Astrocyte of the spinal cord (primary cell): ENCODE measurements at regions not wholly inside any gene's neighbourhood (a gene's known extent, or its start where the extent isn't known, plus 50 kb on each side); places are given as distances from the start of the nearest gene placed in this dataset.

Source experiments
- DNase-seq: peaks from one replicate; pipeline ENCODE4 v3.0.0; 2011; ENCODE audit warnings: low read depth, low spot score
- H3K4me3 ChIP-seq: 2 replicates; pipeline ENCODE4 v1.5.1; 2011; ENCODE audit warnings: low read depth, mild to moderate bottlenecking, low read length, moderate library complexity
- in situ Hi-C: cut with HindIII; loops from 2 replicates; pipeline ENCODE4 v1.10.0; 2017; ENCODE audit warnings: low sequenced_read_pairs
- TF ChIP-seq, protein P1 (sequence below): IDR thresholded peaks from 2 replicates; pipeline ENCODE4 v1.5.1; 2012; ENCODE audit warnings: low read depth, mild to moderate bottlenecking, low read length, inconsistent platforms

DNA sequence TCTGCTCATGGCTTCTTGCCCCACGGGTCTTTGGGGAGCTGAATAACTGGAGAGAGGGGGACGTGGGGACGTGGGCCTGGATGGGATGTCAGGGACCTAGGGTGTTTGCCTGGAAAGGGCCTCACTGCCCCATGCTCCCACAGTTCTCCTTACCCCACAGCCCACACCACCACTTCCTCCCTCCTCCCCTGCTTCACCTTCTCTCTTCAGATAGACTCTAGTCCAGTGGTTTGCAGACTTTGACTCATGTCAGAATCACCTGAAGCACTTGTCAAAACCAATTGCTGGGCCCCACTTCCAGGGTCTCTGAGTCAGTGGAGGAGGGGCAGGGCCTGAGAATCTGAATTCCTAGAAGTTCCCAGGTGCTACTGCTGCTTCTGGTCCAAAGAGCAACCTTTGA is 327.4 kb downstream of the RPS24 start:
- in situ Hi-C loops: no loop called here
- no peak overlapping the region for H3K4me3 ChIP-seq
- TF ChIP-seq, protein P1, sequence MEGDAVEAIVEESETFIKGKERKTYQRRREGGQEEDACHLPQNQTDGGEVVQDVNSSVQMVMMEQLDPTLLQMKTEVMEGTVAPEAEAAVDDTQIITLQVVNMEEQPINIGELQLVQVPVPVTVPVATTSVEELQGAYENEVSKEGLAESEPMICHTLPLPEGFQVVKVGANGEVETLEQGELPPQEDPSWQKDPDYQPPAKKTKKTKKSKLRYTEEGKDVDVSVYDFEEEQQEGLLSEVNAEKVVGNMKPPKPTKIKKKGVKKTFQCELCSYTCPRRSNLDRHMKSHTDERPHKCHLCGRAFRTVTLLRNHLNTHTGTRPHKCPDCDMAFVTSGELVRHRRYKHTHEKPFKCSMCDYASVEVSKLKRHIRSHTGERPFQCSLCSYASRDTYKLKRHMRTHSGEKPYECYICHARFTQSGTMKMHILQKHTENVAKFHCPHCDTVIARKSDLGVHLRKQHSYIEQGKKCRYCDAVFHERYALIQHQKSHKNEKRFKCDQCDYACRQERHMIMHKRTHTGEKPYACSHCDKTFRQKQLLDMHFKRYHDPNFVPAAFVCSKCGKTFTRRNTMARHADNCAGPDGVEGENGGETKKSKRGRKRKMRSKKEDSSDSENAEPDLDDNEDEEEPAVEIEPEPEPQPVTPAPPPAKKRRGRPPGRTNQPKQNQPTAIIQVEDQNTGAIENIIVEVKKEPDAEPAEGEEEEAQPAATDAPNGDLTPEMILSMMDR: no peak
- DNase-seq: no peak

DNA sequence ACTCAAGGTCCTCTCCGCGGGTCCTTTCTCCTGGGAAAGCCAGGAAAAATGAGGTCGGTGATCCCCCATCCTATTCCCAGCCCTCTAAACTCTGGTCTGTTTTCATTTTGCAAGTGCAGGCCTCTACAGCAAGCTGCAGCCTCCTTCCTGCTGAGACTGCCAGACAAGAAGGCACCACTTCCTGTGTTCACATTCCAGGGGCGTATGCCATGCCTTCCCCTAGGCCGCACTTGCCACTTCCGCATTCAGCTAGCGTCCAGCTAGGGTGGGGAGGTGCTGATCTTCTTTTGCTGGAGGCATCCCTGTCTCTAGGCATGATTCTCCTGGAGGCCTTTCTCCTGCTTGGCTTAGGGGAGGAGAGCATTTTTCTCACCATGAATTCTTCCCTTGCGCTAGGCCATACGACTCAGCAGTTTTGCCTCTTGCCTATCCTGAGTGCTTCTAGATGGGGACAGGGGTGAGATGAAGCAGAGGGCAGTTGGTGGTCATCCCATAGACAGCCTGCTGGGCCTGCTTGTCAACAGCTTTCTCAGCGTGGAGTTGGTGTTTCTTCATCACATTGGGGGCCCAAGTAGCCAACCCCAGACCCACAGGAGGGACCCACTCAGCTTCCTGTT is 328.9 kb downstream of the RPS24 start:
- H3K4me3 ChIP-seq: no peak overlapping the region
- in situ Hi-C loops: no loop called here
- DNase-seq: no peak
- TF ChIP-seq, protein P1: no peak

DNA sequence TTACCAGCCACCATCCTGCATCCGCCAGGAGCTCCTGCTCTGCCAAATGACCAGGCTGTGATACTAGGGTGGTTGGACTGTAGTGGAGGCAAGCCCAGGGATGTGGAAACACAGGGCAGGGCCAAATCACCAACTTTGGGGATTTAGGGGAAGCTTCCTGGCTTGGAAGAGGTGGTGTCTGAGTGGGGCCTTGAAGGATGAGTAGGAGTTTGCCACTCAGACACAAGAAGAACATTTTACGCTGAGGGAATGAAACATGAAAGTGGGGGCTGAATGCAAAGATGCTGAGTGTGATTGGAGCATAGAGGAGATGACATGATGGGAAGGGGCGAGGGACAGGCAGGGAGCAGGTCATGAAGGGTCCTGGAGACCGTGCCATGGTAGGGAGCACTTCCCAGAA is 329.5 kb downstream of the RPS24 start:
- in situ Hi-C loops: no loop called here
- TF ChIP-seq, protein P1: no peak
- H3K4me3 ChIP-seq: no peak overlapping the region
- DNase-seq: no peak

DNA sequence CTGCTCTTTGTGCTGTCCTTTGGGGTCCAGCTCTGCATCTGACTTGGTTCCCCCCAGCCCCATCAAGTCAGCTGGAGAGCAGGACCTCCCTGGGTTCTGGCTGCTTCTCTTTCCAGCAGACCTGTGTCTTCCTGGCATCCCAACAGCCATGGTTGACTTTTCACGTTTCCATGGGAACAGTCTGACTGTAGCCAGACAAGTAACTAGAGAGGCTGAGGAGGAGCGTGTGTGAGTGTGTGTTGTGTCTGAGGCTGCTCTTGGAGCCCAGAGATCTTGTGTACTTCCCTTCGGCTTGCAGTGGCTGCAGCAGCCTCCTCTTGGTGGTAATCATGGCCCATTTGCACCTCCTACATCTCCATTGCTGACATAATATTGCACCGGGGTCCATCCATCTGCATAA is 332.0 kb downstream of the RPS24 start:
- H3K4me3 ChIP-seq: no peak overlapping the region
- in situ Hi-C loops: no loop called here
- peak; percentile 7 for DNase-seq
- TF ChIP-seq, protein P1: no peak

DNA sequence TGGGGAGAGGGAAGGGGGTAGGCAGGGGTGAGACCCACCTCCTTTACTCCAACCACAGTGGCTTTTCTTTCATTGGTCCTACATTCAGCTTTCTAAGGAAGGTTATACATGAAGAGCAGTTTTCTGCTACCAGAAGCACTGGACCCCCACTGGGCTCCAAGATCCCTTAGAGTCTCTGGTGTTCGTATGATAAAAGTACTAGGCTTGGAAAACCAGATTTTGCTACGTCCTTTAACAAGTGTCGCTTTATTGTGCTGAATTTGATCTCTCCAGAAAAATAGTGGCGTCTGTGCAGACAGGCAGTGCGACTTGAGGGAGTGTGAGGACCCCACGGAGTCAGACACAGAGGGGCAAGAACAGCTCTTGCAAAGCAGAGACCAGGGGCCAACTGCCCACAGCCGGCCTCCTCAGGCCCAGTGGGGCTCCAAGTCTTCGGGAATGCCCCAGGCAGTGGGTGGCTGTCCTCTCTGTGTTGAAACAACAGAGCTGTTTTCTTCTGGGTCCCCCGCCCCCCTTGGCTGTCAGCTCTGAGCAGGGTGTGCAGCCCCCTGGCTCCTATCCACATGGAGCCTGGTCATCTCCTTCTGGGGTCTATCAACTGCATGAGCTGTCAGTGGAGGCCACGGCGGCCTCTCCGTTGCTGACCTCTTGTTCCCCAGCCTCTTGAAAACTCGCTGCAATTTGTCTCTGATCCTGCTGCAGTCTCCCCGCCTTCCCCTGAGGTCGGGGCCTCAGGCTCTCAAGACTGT is 333.2 kb downstream of the RPS24 start:
- in situ Hi-C loops: no loop called here
- TF ChIP-seq, protein P1: no peak
- DNase-seq: no peak
- H3K4me3 ChIP-seq: no peak overlapping the region

DNA sequence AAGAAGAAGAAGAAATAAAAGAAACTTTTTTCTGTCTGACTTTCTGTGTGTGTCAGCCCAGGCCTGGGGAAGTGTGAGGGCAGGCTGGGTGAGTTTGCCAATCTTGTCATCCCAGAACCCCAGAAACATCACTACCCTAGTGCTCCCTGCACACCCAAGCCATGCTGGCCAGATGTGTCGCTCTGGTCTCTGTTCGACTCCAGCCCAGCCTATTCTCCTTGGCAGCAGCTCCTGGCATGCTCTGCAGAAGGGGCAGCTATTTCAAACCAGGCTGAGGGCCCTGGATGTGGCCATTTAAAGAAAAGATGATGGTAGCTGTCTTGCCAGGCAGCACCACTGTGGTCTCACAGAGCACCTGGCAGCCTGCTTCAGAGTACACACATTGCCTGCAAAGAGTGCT is 334.1 kb downstream of the RPS24 start:
- no peak overlapping the region for H3K4me3 ChIP-seq
- TF ChIP-seq, protein P1: no peak
- DNase-seq: no peak
- in situ Hi-C loops: no loop called here
